ENCODE measurements at regions not wholly inside any gene's neighbourhood (a gene's known extent, or its start where the extent isn't known, plus 50 kb on each side); places are given as distances from the start of the nearest gene placed in this dataset.
"Not testable (repeated sequence)": the region's sequence is repeated elsewhere in the genome, so short reads cannot be mapped to it uniquely, and the experiment has no call there.

- no peak for DNase-seq
Measured at GRCh38 chr12:87231818-87232217, 797.4 kb downstream of the C12orf50 start.

GRCh38 chr12:87230441-87230840 lies 798.8 kb downstream of the C12orf50 start:
- DNase-seq, result no peak

GRCh38 chr12:87227162-87227561 lies 802.0 kb downstream of the C12orf50 start:
- no peak for DNase-seq

GRCh38 chr12:87217491-87217890 lies 811.7 kb downstream of the C12orf50 start:
- DNase-seq, result no peak

GRCh38 chr12:87216436-87216835 lies 812.8 kb downstream of the C12orf50 start:
- no peak for DNase-seq

- DNase-seq, result no peak
Measured at GRCh38 chr12:87202189-87202588, 827.0 kb downstream of the C12orf50 start.

- DNase-seq, result no peak
Measured at GRCh38 chr12:87201598-87201997, 827.6 kb downstream of the C12orf50 start.

- no peak for DNase-seq
Measured at GRCh38 chr12:87200289-87200979, 828.8 kb downstream of the C12orf50 start.

GRCh38 chr12:87198181-87198580 lies 831.0 kb downstream of the C12orf50 start:
- DNase-seq, result no peak

- no peak for DNase-seq
Measured at GRCh38 chr12:87196321-87196720, 832.9 kb downstream of the C12orf50 start.

- DNase-seq, result not testable (repeated sequence)
Measured at GRCh38 chr12:87194389-87194788, 834.8 kb downstream of the C12orf50 start.

- DNase-seq, result no peak
Measured at GRCh38 chr12:87185367-87185766, 843.8 kb downstream of the C12orf50 start.

- DNase-seq, result no peak
Measured at GRCh38 chr12:87182696-87183233, 846.4 kb downstream of the C12orf50 start.

GRCh38 chr12:87171356-87171755 lies 857.8 kb downstream of the C12orf50 start:
- DNase-seq, result no peak

GRCh38 chr12:87169010-87169409 lies 860.2 kb downstream of the C12orf50 start:
- no peak for DNase-seq

- DNase-seq, result no peak
Measured at GRCh38 chr12:87165733-87166375, 863.3 kb downstream of the C12orf50 start.

- DNase-seq, result no peak
Measured at GRCh38 chr12:87163122-87163521, 866.1 kb downstream of the C12orf50 start.

GRCh38 chr12:87160848-87161601 lies 868.2 kb downstream of the C12orf50 start:
- DNase-seq, result no peak

GRCh38 chr12:87157791-87158190 lies 871.4 kb downstream of the C12orf50 start:
- no peak for DNase-seq

GRCh38 chr12:87155621-87156020 lies 873.6 kb downstream of the C12orf50 start:
- no peak for DNase-seq

- no peak for DNase-seq
Measured at GRCh38 chr12:87152841-87153528, 876.2 kb downstream of the C12orf50 start.

- no peak for DNase-seq
Measured at GRCh38 chr12:87152075-87152474, 877.1 kb downstream of the C12orf50 start.
